Smooth muscle cell (in vitro differentiated cells): ENCODE measurements at regions not wholly inside any gene's neighbourhood (a gene's known extent, or its start where the extent isn't known, plus 50 kb on each side); places are given as distances from the start of the nearest gene placed in this dataset.

Experiments used
- DNase-seq: peaks from one replicate; lab custom pipeline; 2025; ENCODE audit not compliant: unreplicated experiment; lab: John Stamatoyannopoulos, UW
- H2AFZ ChIP-seq: fragments of 200-600 bp; sonication (generic); 2 replicates; pipeline ENCODE4 v1.6.0; 2016; ENCODE audit warnings: antibody characterized with exemption, low read depth, mild to moderate bottlenecking
- H3F3A ChIP-seq: fragments of 200-600 bp; sonication (generic); 2 replicates; pipeline ENCODE4 v1.6.0; 2017; ENCODE audit warnings: antibody characterized with exemption, low read depth
- H3K27ac ChIP-seq: fragments of 200-600 bp; sonication (generic); 2 replicates; pipeline ENCODE4 v1.5.1; 2016; ENCODE audit warnings: low read depth, mild to moderate bottlenecking
- H3K27me3 ChIP-seq: fragments of 200-600 bp; sonication (generic); 2 replicates; pipeline ENCODE4 v1.6.1; 2016; ENCODE audit warnings: low read depth, mild to moderate bottlenecking
- H3K36me3 ChIP-seq: fragments of 200-600 bp; sonication (generic); 2 replicates; pipeline ENCODE4 v1.5.1; 2016; ENCODE audit warnings: low read depth
- H3K4me1 ChIP-seq: fragments of 200-600 bp; sonication (generic); 2 replicates; pipeline ENCODE4 v1.5.1; 2016; ENCODE audit warnings: low read depth
- H3K4me2 ChIP-seq: fragments of 200-600 bp; sonication (generic); 2 replicates; pipeline ENCODE4 v1.6.0; 2016; ENCODE audit warnings: mild to moderate bottlenecking
- H3K4me3 ChIP-seq: fragments of 200-600 bp; sonication (generic); 2 replicates; pipeline ENCODE4 v1.5.1; 2016; ENCODE audit warnings: mild to moderate bottlenecking
- H3K79me2 ChIP-seq: fragments of 200-600 bp; sonication (generic); 2 replicates; pipeline ENCODE4 v1.6.0; 2016; ENCODE audit warnings: low read depth, mild to moderate bottlenecking
- H3K9ac ChIP-seq: fragments of 200-600 bp; sonication (generic); 2 replicates; pipeline ENCODE4 v1.6.0; 2016; ENCODE audit warnings: low read depth
- H3K9me3 ChIP-seq: fragments of 200-600 bp; sonication (generic); replicated peaks from 2 replicates; pipeline ENCODE4 v1.5.1; 2016; ENCODE audit warnings: low read depth
- H4K20me1 ChIP-seq: fragments of 200-600 bp; sonication (generic); 2 replicates; pipeline ENCODE4 v1.6.0; 2016; ENCODE audit warnings: low read depth
- CTCF ChIP-seq: fragments of 200-600 bp; sonication (generic); IDR thresholded peaks from 2 replicates; pipeline ENCODE4 v1.5.1; 2017; ENCODE audit warnings: borderline replicate concordance, mild to moderate bottlenecking, antibody characterized with exemption; ENCODE audit not compliant: insufficient read depth, poor library complexity, severe bottlenecking
- WGBS: methylation state at CpG from one replicate; pipeline ENCODE4 v1.1.7; 2016; ENCODE audit warnings: low lambda C conversion rate; 5-methylcytosine and 5-hydroxymethylcytosine counted together

DNA sequence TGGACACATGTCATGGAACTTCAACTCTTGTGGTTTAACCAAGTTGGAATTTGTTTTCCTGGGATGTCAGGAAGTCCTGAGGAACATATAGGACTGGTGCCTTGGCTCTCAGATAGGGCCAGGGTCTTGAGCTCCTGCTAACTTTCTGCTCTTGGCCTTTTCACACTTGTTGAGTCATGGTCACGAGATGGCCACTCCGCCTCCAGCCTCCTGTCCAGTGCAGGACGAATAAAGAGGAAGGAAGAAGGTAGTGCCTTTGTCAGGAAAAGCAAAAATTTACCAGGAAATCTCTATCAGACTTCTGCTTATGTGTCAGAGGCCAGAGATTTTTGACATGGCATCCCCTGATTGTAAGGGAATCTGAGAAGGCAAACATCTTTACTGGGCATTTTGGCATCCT lies 89.1 kb upstream of the ARHGAP20 start:
- H2AFZ ChIP-seq: no peak overlapping the region
- H4K20me1 ChIP-seq: no peaks in the 10 kb centered on the region
- no peak overlapping the region for H3K9ac ChIP-seq
- H3K79me2 ChIP-seq: no peaks in the 10 kb centered on the region
- H3K27ac ChIP-seq: no peak overlapping the region
- no peak for DNase-seq
- no peaks in the 10 kb centered on the region for H3K27me3 ChIP-seq
- H3K9me3 ChIP-seq: no peaks in the 10 kb centered on the region
- H3K4me3 ChIP-seq: no peak overlapping the region
- no peaks in the 10 kb centered on the region for H3F3A ChIP-seq
- no peak overlapping the region for H3K4me2 ChIP-seq
- WGBS: 89% methylated on average over 3 of the region's 3 CpGs
- H3K36me3 ChIP-seq: no peaks in the 10 kb centered on the region
- TF ChIP-seq CTCF: no peak
- no peaks in the 10 kb centered on the region for H3K4me1 ChIP-seq

DNA sequence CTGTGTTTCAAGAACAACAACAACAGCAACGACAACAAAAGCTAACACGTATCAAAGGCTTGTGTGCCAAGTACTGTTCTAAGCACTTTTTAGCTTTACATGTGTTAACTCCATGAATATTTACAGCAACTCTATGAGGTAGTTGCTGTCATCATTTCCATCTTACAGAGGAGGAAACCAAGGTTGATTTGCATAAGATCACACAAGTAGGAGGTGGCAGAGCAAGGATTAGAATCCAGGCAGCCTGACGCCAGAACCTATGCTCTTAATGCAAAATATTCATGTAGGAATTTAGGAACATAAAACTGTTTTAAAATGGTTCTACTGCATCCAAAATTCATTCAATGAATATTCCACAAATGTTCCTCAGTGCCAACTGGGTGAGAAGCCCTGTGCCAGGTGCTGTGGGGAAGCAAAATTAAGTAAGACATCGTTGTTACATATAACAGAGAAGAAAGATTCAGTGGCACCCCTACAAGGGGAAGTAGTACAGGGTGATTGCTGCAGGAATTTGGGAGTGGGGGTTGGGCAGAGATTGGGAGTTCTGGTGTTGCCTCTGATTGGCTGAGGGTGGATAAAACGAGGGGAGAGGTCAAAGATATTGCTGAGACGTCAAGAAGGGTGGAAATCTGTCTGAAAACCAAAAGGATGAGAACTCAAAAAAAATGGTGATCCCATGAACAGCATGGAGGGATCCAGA lies 86.1 kb upstream of the ARHGAP20 start:
- H3K4me2 ChIP-seq: no peak overlapping the region
- no peaks in the 10 kb centered on the region for H3K9me3 ChIP-seq
- H3K9ac ChIP-seq: no peak overlapping the region
- H2AFZ ChIP-seq: no peak overlapping the region
- no peak for TF ChIP-seq CTCF
- H4K20me1 ChIP-seq: no peaks in the 10 kb centered on the region
- no peaks in the 10 kb centered on the region for H3F3A ChIP-seq
- H3K79me2 ChIP-seq: no peaks in the 10 kb centered on the region
- 79% methylated on average over 6 of the region's 6 CpGs for WGBS
- H3K27ac ChIP-seq: no peak overlapping the region
- DNase-seq: no peak
- H3K27me3 ChIP-seq: no peaks in the 10 kb centered on the region
- no peaks in the 10 kb centered on the region for H3K4me1 ChIP-seq
- H3K36me3 ChIP-seq: no peaks in the 10 kb centered on the region
- no peak overlapping the region for H3K4me3 ChIP-seq

DNA sequence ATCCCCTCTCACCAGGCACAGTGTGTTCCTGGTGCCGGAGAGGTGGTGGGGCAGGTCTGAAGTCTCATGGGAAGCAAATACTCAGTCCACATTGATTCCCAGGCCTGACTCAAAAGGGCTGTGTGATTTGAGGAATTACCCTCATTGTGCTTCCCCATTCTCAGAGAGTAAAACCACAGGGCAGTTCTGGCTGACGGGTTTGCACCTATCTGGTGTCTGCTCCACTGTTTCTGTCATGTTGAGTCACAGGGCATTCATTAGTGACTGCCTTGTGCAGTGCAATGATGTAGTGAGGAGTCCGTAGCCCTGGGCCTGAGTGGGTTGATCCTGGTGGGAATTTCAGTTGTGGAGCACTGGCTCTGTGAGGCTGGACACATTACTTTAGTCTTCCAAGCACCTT lies 85.2 kb upstream of the ARHGAP20 start:
- H3K79me2 ChIP-seq: no peaks in the 10 kb centered on the region
- no peaks in the 10 kb centered on the region for H3K36me3 ChIP-seq
- no peaks in the 10 kb centered on the region for H3K4me1 ChIP-seq
- H3K9ac ChIP-seq: no peak overlapping the region
- H4K20me1 ChIP-seq: no peaks in the 10 kb centered on the region
- no peak for TF ChIP-seq CTCF
- H2AFZ ChIP-seq: no peak overlapping the region
- H3F3A ChIP-seq: no peaks in the 10 kb centered on the region
- H3K4me3 ChIP-seq: no peak overlapping the region
- 53% methylated on average over 3 of the region's 3 CpGs for WGBS
- no peak overlapping the region for H3K4me2 ChIP-seq
- no peak overlapping the region for H3K27ac ChIP-seq
- DNase-seq: no peak
- H3K27me3 ChIP-seq: no peaks in the 10 kb centered on the region
- H3K9me3 ChIP-seq: no peaks in the 10 kb centered on the region

GRCh38 chr11:110795112-110795624 lies 82.9 kb upstream of the ARHGAP20 start:
- Histone ChIP-seq H3K79me2 (no peaks in the 10 kb centered on the region), H3K4me1 (no peaks in the 10 kb centered on the region), H3K27me3 (no peaks in the 10 kb centered on the region), H4K20me1 (no peaks in the 10 kb centered on the region), H3K9ac (no peak overlapping the region), H3K36me3 (no peaks in the 10 kb centered on the region), H3K4me2 (no peak overlapping the region), H3K4me3 (no peak overlapping the region), H2AFZ (no peak overlapping the region), H3K27ac (no peak overlapping the region), H3F3A (no peaks in the 10 kb centered on the region), H3K9me3 (no peaks in the 10 kb centered on the region)
- no peak for DNase-seq
- 92% methylated on average over 1 of the region's 1 CpG for WGBS
- no peak for TF ChIP-seq CTCF
